ENCODE measurements at regions not wholly inside any gene's neighbourhood (a gene's known extent, or its start where the extent isn't known, plus 50 kb on each side); places are given as distances from the start of the nearest gene placed in this dataset.

DNA sequence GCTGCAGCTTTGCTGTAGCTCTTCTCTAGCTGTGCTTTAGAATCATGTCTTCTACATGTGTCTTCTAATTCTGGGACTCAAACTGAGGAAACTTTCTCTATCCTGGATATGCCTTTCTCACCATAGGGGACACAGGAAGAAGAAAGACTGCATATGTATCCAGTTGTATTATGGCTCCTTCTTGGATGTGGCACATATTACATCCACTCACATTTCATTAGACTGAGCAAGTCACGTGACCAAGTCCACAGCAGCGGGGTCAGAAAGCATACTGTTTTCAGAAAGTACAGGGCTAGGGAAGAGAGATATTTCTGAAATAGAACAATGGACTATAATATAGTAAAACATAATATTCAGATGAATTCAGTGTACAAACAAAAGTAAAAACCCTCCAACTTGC is 187.6 kb upstream of the RIMS1 start:
- no peaks in the 10 kb centered on the region for H3K79me2 ChIP-seq (ENCODE audit: insufficient read depth, low read length)
- H3K4me2 ChIP-seq (ENCODE audit: low read length), result no peak overlapping the region
- H3K9me2 ChIP-seq (ENCODE audit: insufficient read depth), result no peaks in the 10 kb centered on the region
- H3K27ac ChIP-seq (ENCODE audit: low read depth, low read length), result no peak overlapping the region
- no peaks in the 10 kb centered on the region for H3K27me3 ChIP-seq (ENCODE audit: insufficient read depth, low read length)
- intact Hi-C loops (cut with micrococcal nuclease), result no loop called here
- no peak overlapping the region for H2AFZ ChIP-seq (ENCODE audit: low read depth, low read length, poor library complexity, severe bottlenecking)
- ChIA-PET POLR2A (no interaction called here), CTCF (no interaction called here), RAD21 (ENCODE audit: low non-redundant PET in 1 of 2, low total read pairs in 2 of 2, uncharacterized antibody in 2 of 2, unreplicated experiment in 2 of 2) (no interaction called here)
- no peaks in the 10 kb centered on the region for H3K4me1 ChIP-seq (ENCODE audit: control insufficient read depth in 1 of 2, insufficient read depth in 2 of 2, low read length in 2 of 2)
- H3K9ac ChIP-seq (ENCODE audit: low read length), result no peak overlapping the region
- no TSS peak for BruUV-seq (replicated peaks)
- no peaks in the 10 kb centered on the region; a peak in 1 of 4 replicates for H3K9me3 ChIP-seq (ENCODE audit: control insufficient read depth in 1 of 2, insufficient read depth in 1 of 2, low read depth in 1 of 2, low read length in 2 of 2)
- ATAC-seq, result no peak
- TF ChIP-seq, protein P1, sequence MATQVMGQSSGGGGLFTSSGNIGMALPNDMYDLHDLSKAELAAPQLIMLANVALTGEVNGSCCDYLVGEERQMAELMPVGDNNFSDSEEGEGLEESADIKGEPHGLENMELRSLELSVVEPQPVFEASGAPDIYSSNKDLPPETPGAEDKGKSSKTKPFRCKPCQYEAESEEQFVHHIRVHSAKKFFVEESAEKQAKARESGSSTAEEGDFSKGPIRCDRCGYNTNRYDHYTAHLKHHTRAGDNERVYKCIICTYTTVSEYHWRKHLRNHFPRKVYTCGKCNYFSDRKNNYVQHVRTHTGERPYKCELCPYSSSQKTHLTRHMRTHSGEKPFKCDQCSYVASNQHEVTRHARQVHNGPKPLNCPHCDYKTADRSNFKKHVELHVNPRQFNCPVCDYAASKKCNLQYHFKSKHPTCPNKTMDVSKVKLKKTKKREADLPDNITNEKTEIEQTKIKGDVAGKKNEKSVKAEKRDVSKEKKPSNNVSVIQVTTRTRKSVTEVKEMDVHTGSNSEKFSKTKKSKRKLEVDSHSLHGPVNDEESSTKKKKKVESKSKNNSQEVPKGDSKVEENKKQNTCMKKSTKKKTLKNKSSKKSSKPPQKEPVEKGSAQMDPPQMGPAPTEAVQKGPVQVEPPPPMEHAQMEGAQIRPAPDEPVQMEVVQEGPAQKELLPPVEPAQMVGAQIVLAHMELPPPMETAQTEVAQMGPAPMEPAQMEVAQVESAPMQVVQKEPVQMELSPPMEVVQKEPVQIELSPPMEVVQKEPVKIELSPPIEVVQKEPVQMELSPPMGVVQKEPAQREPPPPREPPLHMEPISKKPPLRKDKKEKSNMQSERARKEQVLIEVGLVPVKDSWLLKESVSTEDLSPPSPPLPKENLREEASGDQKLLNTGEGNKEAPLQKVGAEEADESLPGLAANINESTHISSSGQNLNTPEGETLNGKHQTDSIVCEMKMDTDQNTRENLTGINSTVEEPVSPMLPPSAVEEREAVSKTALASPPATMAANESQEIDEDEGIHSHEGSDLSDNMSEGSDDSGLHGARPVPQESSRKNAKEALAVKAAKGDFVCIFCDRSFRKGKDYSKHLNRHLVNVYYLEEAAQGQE (IDR thresholded peaks at IDR 0.05; ENCODE audit: low read depth), result no peak
- TF ChIP-seq ELF1 (IDR thresholded peaks at IDR 0.05; ENCODE audit: borderline replicate concordance, low read depth) (no peak), FOSL1 (IDR thresholded peaks at IDR 0.05; ENCODE audit: low read depth) (no peak)
- H3K4me3 ChIP-seq (replicated peaks in 1 of 2; ENCODE audit: low read depth in 1 of 2, low read length in 2 of 2), result no peak overlapping the region
- H4K20me1 ChIP-seq (ENCODE audit: insufficient read depth), result no peaks in the 10 kb centered on the region; the same call in 1 of the 2 replicates
- no peak for DNase-seq (ENCODE audit: low read depth, low spot score)
- no peaks in the 10 kb centered on the region for H3K36me3 ChIP-seq (ENCODE audit: control insufficient read depth in 1 of 2, insufficient read depth in 2 of 2, low read length in 2 of 2)

DNA sequence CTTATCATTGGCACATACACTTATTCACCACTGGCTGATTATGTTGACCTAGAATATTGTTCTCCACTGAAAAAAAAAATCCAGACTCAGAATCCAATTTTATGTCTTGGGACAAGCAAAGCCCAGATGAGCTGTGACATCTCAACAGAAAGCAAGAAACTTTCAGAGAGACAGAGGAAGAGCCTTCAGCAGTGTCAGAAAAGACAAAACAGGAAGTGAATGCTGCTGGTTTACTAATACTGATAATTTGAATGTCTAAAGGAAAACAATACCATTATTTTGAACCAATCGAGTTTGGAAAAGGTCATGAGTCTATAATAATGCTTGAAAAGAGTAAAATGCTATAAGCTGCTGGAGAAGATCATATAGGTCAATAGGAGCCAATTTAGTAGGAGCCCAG is 179.8 kb upstream of the RIMS1 start:
- intact Hi-C loops (cut with micrococcal nuclease), result no loop called here
- no TSS peak for BruUV-seq (replicated peaks)
- no peak overlapping the region for H3K27ac ChIP-seq (ENCODE audit: low read depth, low read length)
- no peaks in the 10 kb centered on the region; the same call in 1 of the 2 replicates for H4K20me1 ChIP-seq (ENCODE audit: insufficient read depth)
- ChIA-PET POLR2A (no interaction called here), CTCF (no interaction called here), RAD21 (ENCODE audit: low non-redundant PET in 1 of 2, low total read pairs in 2 of 2, uncharacterized antibody in 2 of 2, unreplicated experiment in 2 of 2) (no interaction called here)
- DNase-seq (ENCODE audit: low read depth, low spot score) (no peak), ATAC-seq (no peak)
- H3K27me3 ChIP-seq (ENCODE audit: insufficient read depth, low read length), result no peaks in the 10 kb centered on the region
- no peaks in the 10 kb centered on the region for H3K79me2 ChIP-seq (ENCODE audit: insufficient read depth, low read length)
- TF ChIP-seq JUND (IDR thresholded peaks at IDR 0.05) (no peak), EZH2phosphoT487 (IDR thresholded peaks at IDR 0.05; ENCODE audit: borderline replicate concordance) (no peak), SRF (IDR thresholded peaks at IDR 0.05; ENCODE audit: low read depth) (no peak), SIN3A (IDR thresholded peaks at IDR 0.05; ENCODE audit: low read depth) (no peak), EZH2 (IDR thresholded peaks at IDR 0.05) (no peak), TCF7L2 (IDR thresholded peaks at IDR 0.05; ENCODE audit: borderline replicate concordance, extremely low read depth, insufficient read depth, insufficient read length) (no peak)
- TF ChIP-seq, protein P1 (IDR thresholded peaks at IDR 0.05; ENCODE audit: low read depth), result no peak
- no peak overlapping the region for H3K9ac ChIP-seq (ENCODE audit: low read length)
- H3K4me2 ChIP-seq (ENCODE audit: low read length), result no peak overlapping the region
- no peaks in the 10 kb centered on the region for H3K36me3 ChIP-seq (ENCODE audit: control insufficient read depth in 1 of 2, insufficient read depth in 2 of 2, low read length in 2 of 2)
- H2AFZ ChIP-seq (ENCODE audit: low read depth, low read length, poor library complexity, severe bottlenecking), result no peak overlapping the region
- H3K9me3 ChIP-seq (ENCODE audit: control insufficient read depth in 1 of 2, insufficient read depth in 1 of 2, low read depth in 1 of 2, low read length in 2 of 2), result no peaks in the 10 kb centered on the region; a peak in 2 of 4 replicates
- H3K4me1 ChIP-seq (ENCODE audit: control insufficient read depth in 1 of 2, insufficient read depth in 2 of 2, low read length in 2 of 2), result no peaks in the 10 kb centered on the region
- H3K9me2 ChIP-seq (ENCODE audit: insufficient read depth), result no peaks in the 10 kb centered on the region
- no peak overlapping the region for H3K4me3 ChIP-seq (replicated peaks in 1 of 2; ENCODE audit: low read depth in 1 of 2, low read length in 2 of 2)

All from HCT116 (cell line).